Activated CD4-positive, alpha-beta T cell treated with anti-CD3 and anti-CD28 coated beads, Interleukin-2, amount 50 U/mL, for 24 hours (primary cell): ENCODE measurements at regions not wholly inside any gene's neighbourhood (a gene's known extent, or its start where the extent isn't known, plus 50 kb on each side); places are given as distances from the start of the nearest gene placed in this dataset.
"Not testable (repeated sequence)": the region's sequence is repeated elsewhere in the genome, so short reads cannot be mapped to it uniquely, and the experiment has no call there.

ENCODE experiments used
- DNase-seq, 2 donors: peaks; one replicate each; pipeline ENCODE4 v3.0.0-alpha.2; 2020; ENCODE audit warnings: low read depth in 1 of 2, low spot score in 1 of 2

DNA sequence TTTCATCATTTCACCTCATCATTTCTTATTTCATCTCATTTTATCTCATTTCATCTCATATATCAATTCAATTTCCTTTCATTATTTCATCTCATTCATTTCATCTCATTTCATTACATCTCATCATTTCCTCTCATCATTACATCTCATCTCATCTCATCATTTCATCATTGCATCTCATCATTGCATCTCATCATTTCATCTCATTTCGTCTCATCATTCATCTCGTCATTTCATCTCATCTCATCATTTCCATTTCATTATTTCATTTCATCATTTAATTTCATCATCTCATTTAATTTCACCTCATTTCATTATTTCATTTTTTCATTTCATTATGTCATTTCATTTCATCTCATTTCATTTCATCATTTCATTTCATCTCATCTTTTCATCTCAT, 168.5 kb upstream of the FAM72C start:
- not testable (repeated sequence) for DNase-seq

DNA sequence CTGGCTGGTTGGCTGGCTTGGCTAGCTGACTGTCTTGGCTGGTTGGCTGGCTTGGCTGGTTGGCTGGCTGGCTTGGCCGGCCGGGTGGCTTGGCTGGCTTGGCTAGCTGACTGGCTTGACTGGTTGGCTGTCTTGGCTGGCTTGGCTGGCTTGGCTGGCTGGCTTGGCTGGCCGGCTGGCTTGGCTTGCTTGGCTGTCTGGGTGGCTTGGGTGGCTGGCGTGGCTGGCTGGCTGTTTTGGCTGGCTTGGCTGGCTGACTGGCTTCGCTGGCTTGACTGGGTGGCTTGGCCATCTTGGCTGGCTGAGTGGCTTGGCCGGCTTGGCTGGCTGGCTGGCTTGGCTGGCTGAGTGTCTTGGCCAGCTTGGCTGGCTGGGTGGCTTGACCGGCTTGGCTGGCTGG, 133.2 kb upstream of the FAM72C start:
- not testable (repeated sequence) for DNase-seq

DNA sequence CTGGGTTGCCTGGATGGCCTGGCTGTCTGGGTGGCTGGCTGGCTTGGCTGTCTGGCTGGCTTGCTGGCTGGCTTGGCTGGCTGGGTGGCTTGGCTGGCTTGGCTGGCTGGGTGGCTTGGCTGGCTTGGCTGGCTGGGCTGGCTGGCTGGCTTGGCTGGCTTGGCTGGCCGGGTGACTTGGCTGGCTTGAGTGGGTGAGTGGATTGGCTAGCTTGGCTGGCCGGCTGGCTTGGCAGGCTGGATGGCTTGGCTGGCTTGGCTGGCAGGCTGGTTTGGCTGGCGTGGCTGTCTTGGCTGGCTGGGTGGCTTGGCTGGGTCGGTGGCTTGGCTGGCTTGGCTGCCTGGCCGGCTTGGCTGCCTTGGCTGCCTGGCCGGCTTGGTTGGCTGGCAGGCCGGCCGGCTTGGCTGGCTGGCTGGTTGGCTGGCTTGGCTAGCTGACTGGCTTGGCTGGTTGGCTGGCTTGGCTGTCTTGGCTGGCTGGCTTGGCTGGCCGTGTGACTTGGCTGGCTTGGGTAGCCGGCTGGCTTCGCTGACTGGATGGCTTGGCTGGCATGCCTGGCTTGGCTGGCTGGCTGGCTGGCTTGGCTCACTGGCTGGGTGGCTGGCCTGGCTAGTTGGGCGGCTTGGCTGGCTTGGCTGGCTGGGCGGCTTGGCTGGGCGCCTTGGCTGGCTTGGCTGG, 132.4 kb upstream of the FAM72C start:
- peak; percentile 24 to 31 for DNase-seq

DNA sequence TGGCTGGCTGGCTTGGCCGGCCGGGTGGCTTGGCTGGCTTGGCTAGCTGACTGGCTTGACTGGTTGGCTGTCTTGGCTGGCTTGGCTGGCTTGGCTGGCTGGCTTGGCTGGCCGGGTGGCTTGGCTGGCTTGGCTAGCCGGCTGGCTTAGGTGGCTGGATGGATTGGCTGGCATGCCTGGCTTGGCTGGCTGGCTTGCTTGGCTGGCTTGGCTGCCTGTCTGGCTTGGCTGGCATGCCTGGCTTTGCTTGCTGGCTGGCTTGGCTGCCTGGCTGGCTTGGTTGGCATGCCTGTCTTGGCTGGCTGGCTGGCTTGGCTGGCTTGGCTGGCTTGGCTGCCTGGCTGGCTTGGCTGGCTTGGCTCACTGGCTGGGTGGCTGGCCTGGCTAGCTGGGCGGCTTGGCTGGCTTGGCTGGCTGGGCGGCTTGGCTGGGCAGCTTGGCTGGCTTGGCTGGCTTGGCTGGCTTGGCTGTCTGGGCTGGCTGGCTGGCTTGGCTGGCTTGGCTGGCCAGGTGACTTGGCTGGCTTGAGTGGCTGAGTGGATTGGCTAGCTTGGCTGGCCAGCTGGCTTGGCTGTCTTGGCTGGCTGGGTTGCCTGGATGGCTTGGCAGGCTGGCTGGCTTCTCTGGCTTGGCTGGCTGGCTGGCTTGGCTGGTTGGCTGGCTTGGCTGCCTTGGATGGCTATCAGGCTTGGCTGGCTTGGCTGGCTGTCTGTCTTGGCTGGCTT, 131.5 kb upstream of the FAM72C start:
- DNase-seq, result peak; percentile 17 to 40

DNA sequence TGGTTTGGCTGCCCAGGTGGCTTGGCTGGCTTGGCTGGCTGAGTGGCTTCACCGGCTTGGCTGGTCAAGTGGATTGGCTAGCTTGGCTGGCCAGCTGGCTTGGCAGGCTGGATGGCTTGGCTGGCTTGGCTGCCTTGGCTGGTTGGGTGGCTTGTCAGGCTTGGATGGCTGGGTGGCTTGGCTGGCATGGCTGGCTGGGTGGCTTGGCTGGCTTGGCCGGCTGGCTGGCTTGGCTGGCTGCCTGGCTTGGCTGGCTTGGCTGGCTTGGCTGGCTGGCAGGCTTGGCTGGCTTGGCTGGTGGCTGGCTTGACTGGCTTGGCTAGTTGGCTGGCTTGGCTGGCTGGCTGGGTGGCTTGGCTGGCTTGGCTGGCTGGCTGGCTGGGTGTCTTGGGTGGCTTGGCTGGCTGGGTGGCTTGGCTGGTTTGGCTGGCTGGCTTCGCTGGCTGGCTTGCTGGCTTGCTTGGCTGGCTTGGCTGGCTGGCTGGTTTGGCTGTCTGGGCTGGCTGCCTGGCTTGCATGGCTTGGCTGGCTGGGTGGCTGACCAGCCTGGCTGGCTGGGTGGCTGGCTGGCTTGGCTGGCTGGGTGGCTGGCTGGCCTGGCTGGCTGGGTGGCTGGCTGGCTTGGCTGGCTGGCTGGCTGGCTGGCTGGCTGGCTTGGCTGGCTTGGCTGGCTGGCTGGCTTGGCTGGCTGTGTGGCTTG, 130.4 kb upstream of the FAM72C start:
- peak; percentile 0 for DNase-seq

DNA sequence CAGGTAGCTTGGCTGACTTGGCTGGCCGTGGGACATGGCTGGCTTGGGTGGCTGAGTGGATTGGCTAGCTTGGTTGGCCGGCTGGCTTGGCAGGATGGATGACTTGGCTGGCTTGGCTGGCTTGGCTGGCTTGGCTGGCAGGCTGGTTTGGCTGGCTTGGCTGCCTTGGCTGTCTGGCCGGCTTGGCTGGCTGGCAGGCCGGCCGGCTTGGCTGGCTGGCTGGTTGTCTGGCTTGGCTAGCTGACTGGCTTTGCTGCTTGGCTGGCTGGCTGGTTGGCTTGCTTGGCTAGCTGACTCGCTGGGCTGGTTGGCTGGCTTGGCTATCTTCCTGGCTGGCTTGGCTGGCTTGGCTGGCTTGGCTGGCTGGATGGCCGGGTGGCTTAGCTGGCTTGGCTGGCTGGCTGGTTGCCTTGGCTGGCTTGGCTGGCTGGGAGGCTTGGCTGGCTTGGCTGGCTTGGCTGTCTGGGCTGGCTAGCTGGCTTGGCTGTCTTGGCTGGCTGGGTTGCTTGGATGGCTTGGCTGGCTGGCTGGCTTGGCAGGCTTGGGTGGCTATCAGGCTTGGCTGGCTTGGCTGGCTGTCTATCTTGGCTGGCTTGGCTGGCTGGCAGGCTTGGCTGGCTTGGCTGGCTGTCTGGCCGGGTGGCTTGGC, 129.7 kb upstream of the FAM72C start:
- DNase-seq, result peak; percentile 1

DNA sequence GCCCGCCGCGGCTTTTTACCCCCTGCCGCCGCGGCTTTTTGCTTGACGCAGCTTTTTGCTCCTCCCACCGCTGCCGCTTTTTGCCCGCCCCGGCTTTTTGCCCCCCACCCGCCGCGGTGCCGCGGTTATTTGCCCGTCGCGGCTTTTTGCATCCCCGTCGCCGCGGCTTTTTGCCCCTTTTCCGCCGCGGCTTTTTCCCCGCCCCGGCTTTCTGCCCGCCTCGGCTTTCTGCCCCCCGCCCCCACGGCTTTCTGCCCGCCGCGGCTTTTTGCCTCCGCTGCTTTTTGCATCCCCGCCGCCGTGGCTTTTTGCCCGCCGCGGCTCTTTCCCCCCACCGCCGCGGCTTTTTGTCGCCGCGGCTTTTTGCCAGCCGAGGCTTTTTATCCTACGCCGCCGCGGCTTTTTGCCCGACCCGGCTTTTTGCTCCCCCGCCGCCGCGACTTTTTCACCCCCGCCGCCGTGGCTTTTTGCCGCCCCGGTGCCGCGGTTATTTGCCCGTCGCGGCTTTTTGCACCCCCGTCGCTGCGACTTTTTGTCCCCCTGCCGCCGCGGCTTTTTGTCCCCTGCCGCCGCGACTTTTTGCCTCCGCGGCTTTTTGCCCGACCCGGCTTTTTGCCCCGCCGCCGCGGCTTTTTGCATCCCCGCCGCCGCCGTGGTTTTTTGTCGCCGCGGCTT, 105.5 kb upstream of the FAM72C start:
- DNase-seq, result not testable (repeated sequence)

DNA sequence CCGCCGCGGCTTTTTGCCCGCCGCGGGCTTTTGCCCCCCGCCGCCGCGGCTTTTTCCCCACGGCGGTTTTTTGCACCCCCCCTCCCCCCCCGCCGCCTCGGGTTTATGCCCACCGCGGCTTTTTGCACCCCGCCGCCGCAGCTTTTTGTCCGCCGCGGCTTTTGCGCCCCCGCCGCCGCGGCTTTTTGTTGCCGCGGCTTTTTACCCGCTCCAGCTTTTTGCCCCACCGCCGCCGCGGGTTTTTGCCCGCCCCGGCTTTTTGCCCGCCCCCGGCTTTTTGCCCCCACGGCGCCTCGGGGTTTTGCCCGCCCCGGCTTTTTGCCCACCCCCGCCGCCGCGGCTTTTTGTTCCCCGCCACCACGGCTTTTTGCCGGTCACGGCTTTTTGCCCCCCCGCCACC, 104.9 kb upstream of the FAM72C start:
- not testable (repeated sequence) for DNase-seq

DNA sequence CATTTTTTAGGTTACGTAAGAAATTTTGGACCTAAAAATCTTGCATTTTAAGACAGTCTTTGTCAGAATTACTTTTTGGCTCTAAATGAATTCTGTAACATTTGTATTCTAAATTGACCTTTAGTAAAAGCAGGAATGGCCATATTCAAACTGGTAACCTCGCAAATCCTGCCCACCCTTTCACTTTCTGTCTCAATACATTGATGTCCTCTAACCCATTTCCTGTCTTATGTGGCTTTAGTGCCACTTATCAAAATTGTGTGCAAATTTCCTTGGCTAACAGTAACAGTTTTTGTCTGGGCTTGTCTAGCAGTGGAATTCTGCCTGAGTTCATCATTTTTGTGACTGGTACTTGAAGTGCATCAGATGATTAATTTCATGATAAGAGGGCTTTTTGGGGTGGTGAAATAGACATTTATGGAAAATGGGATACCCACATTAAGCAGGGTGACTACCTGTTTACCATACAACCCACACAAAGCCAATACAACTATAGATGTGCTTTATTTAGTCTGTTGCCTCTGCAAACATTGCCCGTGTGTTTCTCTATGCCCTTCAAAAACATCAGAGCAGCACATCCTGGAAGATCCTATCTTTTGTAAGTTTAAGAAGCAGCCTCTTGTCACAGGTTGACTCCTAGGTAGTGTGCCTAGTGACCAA, 98.7 kb upstream of the FAM72C start:
- DNase-seq, result not testable (repeated sequence)

DNA sequence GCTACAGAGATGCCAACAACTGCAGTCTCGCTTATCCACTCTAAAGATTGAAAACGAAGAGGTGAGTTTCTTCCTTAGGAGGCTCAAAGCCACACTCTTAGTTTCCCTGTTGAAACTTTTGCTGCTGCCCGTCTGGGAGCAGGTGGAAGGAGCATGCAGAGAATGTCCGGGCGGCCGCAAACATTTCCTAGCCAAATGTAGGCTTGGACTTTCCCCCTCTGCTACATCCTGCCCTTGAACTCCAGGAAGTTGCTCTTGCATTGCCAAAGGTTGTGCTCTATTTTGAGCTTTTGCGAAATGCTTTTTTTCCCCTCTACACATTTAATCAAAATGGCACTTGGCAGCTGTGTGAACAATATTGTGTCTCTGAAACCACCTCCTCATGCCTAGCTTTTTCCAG, 95.3 kb upstream of the FAM72C start:
- not testable (repeated sequence) for DNase-seq

DNA sequence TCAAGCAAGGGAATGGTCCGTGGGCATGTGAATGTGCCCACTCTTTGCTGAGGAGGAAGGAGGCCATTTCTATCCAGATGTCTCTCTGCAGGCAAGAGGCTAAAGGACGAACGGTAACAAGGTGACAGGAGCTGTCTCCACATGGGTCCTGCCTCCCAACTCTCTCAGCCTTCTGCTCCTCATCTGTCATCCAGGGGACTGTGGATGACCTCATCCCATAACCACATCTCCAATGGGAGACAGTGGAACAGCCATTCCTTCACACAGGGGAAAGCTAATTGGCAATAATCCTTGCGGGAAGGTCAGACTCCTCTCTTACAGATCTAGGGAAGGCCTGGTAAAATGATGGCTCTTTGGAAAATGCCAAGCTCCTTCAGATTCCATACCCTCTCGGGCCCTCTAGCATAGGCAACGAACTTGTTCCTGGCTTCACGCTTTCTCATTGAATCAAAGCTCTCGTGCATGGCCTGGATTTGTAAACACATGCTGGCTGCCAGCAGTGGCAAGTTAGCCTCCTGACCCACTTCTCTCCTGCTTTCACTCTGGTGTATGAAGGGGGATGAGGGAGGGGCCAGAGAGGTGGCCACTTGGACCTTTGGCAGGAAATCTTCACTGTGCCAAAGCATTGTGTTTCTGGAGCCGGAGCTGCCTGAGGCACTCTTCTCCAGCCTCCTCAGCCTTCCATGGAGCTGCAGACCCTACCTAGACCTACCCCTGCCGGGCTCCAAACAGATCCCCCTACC, 94.5 kb upstream of the FAM72C start:
- DNase-seq, result not testable (repeated sequence)

DNA sequence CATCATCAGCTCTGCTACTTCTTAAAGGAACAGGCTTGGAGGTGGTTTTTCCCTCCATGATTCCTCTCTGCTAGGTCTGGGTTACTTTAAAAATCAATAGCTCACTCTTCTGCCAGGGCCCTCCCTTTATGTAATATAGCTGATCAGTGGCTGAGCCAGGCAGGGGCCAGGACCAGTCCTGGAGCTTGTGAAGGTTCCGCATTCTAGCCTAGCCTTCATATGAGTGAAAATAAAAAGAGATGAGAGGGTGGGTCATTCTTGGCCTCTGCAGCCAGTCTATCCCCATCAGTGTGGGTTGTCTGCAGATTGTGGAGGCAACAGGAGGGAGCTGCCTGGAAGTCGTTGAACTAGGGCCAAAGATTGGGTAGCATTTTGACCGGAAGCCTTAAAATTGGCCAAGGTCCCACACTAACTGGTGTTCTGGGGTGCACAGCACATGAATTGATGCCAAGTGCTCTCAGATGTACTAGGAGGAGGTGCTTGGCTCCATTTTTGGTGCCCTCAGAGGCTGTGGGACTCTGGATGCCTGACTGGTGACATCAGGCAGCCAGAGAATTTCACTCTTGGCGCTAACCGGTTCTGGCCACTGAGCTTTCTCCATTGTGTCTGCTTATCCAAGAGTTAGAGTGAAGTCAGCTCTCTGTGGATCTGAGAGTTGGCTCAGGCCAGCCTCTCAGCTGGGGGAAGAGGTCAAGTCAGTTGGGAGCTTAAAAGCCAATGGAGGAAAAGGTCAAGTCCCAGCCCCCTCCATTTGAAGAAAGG, 93.7 kb upstream of the FAM72C start:
- DNase-seq, result not testable (repeated sequence)

DNA sequence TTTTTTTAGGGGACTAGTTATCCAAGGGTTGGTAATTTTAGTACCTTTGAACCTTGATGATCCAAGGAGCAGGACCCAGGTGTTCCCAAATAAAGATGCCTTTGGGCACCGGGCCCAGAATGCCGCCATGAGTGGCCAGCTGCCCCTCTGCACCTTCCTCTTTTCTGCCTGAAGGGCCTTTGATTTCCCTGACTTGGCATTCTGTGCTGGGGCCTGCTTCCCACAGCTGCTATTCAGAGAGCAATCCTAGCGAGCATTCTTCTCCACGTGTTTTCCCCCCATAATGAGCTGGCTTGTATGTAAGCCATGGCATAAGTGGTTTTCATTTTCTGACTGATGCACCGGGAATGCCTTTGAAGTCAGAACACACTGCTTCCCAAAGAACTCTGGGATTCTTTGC, 77.6 kb upstream of the FAM72C start:
- not testable (repeated sequence) for DNase-seq

DNA sequence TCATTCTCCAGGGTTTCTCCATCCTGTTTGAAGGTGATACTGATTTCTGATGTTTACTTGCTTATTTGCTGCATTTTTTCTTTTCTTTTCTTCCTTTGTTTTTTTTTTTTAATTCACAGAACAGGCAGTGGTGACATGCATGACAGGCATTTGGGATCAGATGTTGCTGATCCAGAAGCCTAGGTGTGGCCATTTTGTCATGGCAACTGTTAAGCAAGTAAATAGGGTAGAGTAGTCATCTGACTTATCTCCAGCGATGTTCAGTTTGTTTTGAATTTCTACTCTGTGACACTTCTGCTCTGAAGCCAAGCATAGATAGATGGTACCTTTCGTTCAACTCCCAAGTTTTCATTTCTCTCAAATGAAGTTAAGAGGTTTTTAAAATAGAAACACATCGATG, 74.9 kb upstream of the FAM72C start:
- not testable (repeated sequence) for DNase-seq

DNA sequence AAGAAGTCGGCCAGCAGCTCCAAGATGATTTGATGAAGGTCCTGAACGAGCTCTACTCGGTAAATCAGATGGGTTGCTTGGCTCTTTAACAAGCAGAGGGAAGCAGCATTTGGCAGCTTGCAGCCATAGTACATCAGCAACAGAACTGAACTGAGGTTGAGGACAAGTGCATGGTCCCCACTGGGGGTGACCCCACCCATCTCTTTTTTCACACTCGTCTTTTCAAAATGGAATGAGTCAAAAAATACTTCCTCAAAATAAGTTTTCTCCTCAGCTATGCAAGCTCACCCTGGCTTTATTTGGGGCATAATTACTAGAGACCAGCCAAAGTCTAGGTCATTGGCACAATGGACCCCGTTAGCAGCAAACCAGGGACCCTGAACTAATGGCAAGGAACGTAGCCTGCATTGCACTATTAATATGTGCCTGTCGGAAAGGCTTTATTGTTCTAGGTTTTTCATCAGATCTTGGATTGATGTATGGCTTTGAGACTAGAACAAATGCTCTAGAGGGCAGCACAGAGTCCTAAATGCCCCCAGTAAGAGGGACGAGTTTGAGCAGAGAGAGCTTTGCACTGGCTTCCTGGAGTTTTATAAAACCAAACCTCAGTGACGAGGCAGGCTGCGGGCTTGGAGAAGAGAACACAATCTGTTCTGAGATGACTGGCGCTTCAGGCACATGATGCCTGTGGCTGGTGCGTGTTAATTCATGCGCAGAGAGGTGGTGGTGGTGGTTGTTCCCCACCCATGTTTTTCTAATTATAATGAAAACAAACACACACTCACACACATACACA, 74.2 kb upstream of the FAM72C start:
- DNase-seq, result peak in 1 of 2 donors; percentile 11

DNA sequence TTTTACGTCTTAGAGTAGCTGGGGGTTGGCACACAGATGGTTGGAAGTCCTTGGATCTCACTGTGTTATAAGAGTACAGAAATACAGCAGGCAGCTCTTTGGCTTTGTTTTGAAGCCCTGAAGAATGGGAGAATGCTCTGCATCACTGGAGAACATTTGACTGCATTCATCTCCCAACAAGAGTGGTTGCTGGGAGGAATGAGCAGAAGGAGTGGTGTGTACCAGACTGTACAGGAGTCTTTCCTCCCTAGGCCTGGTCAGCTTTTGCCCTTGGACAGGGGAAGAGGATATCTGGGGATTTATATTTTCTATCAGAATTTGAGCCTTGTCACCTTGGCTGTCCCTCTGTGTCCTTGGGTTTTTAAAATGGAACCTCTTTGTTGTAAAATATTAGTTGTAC, 70.5 kb upstream of the FAM72C start:
- DNase-seq, result not testable (repeated sequence)

DNA sequence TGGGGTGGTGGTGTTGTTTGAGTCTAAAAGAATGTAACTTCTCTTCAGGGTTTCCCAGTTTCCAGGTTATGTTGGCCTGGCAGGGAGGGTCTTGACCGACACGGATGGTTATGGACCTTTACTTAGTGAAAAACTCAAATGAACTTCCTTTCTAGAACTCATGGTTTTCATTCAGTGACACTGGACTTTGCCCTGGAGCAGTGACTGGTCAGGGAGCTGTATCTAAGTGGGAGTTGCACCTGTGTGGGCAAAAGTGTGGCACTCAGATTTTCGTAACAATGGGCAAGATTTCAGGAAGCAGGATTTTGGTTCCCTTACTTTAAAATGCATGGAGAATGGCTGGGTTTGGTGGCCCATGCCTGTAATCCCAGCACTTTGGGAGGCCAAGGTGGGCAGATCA, 68.5 kb upstream of the FAM72C start:
- DNase-seq, result not testable (repeated sequence)

DNA sequence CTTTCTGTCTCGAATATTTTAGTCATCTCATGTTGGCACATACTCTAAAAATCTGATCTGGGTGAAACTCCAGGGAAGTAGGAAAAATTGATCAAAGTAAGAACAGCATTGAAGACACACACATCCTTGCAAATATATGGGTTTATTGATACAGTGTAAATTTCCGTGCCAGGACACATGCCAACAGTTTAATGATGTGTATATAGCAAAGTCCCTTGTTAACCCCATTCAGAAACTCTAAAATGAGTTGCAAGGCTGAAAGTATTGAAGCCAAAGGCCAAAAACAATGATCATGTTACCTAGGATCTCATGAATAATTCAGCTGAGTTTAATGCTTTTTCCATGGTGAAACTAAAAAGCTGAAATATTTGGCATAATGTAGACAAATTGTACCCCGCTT, 62.3 kb upstream of the FAM72C start:
- DNase-seq, result not testable (repeated sequence)
